ENCODE measurements at regions not wholly inside any gene's neighbourhood (a gene's known extent, or its start where the extent isn't known, plus 50 kb on each side); places are given as distances from the start of the nearest gene placed in this dataset.
A peak's percentile ranks its signal among the peaks of the same experiment; 100 is the strongest.

DNA sequence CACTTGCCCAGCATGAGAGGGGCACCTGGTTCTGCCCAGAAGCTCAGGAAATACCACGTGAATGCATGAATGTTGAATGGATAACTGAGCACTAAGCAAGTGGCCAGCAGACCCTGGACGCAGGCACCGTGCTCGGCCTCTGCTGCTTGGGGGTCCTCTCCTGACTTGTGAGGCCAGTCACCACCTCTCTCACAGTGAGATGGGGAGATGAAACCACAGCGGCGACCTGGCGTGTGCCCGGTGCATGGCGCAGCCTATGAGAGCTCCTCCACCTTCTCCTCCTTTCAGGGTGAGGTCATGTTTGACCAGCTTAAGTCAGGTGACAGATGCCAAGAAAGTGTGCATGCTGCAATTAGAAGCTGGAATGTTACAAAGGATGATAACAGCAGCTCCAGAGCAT is 75.5 kb downstream of the HMX1 start:
- Histone ChIP-seq H3K36me3 (replicated peaks in 1 of 2; ENCODE audit: control insufficient read depth in 2 of 2, insufficient read depth in 2 of 2, low read length in 2 of 2) (no peaks in the 10 kb centered on the region), H3K4me2 (ENCODE audit: insufficient read depth, low read length, poor library complexity, severe bottlenecking) (no peak overlapping the region)
- WGBS, 2 donors (ENCODE audit: extremely low coverage in 2 of 2, insufficient read length in 2 of 2, insufficient replicate concordance in 1 of 2), result no CpG with 5 or more reads among the region's 9 CpGs

DNA sequence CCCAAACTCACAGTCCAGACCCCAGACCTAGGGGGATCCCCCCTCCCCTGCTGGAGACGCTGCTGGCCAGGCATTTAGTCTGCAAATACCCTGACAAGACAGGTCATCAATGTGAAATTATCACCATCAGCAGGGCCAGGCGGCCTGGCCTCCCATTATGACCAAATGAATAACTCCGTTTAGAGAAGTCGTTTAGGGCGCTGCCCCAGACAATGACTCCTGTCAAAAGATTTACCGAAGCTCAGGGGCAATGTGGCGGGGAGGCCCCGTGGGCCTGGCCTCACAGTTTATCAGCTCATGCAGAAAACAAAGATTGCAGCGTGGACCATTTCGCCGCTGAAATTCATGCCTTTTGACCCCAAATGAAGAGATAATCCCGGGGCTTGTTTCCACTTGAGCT is 76.5 kb downstream of the HMX1 start:
- no CpG with 5 or more reads among the region's 12 CpGs for WGBS, 2 donors (ENCODE audit: extremely low coverage in 2 of 2, insufficient read length in 2 of 2, insufficient replicate concordance in 1 of 2)
- H2BK15ac ChIP-seq (ENCODE audit: low read length), result no peak overlapping the region

More for the DNA sequence above, 75.5 kb downstream of the HMX1 start:
- H2BK15ac ChIP-seq (ENCODE audit: low read length), result no peak overlapping the region
- no peaks in the 10 kb centered on the region for H3K79me1 ChIP-seq (ENCODE audit: low read depth, low read length)
- no peak overlapping the region for H2BK12ac ChIP-seq (ENCODE audit: low read length)
- H3K23ac ChIP-seq (ENCODE audit: low read depth, low read length, poor library complexity), result no peak overlapping the region
- H3K9ac ChIP-seq (ENCODE audit: low read depth, low read length, poor library complexity), result no peak overlapping the region
- H3K9me3 ChIP-seq (replicated peaks in 1 of 2; ENCODE audit: control insufficient read depth in 2 of 2, insufficient read depth in 1 of 2, low read depth in 1 of 2, low read length in 2 of 2), result peaks cover 0 to 5% of the 10 kb centered on the region in 2 donors
- H4K8ac ChIP-seq (ENCODE audit: low read depth, low read length), result no peak overlapping the region
- no peak overlapping the region for H2AK5ac ChIP-seq (ENCODE audit: low read depth, low read length)
- H3K18ac ChIP-seq (ENCODE audit: low read length), result no peak overlapping the region
- H4K91ac ChIP-seq (ENCODE audit: low read depth, low read length, poor library complexity), result no peak overlapping the region
- DNase-seq (ENCODE audit: low spot score), result no peak
- no peak overlapping the region for H2BK5ac ChIP-seq (ENCODE audit: low read length)
- no peak overlapping the region for H2AFZ ChIP-seq (ENCODE audit: low read length)
- H3K4me3 ChIP-seq (ENCODE audit: low read length in 2 of 2), result no peak overlapping the region
- no peak overlapping the region for H3K14ac ChIP-seq (ENCODE audit: low read length)
- peaks cover 0 to 3% (median 0%) of the 10 kb centered on the region in 3 experiments for H3K27me3 ChIP-seq (ENCODE audit: control insufficient read depth in 3 of 3, insufficient read depth in 3 of 3, low read depth in 1 of 3, low read length in 3 of 3)
- no peak overlapping the region for H3K27ac ChIP-seq (replicated peaks; ENCODE audit: low read length)
- H3K4ac ChIP-seq (ENCODE audit: low read length), result no peak overlapping the region
- H2BK120ac ChIP-seq (ENCODE audit: low read depth, low read length), result no peak overlapping the region
- peaks cover 0 to 9% of the 10 kb centered on the region in 2 donors for H3K4me1 ChIP-seq (ENCODE audit: control insufficient read depth in 2 of 2, insufficient read depth in 1 of 2, low read depth in 1 of 2, low read length in 2 of 2)

DNA sequence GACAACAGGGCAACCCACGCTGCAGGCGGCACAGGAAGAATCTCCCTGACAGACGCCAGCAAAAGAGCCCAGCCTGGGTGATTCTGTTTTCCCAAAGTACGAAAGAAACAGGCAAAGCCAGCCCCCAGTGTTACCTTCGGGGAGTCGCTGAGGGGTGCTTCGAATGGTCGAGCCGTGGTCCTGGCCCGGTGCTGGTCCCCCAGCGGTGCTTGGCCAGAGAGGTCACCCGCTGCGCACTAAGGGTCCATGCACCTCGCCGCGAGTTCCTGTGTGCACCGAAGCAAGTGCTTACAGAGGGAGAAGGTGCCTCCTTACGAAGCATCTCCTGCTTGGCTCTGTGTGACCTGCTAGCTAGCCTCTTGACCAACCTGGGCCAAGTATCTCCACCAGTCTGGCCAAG is 77.1 kb downstream of the HMX1 start:
- peaks cover 3% of the 10 kb centered on the region for H3K79me1 ChIP-seq (ENCODE audit: low read depth, low read length)
- WGBS, 2 donors (ENCODE audit: extremely low coverage in 2 of 2, insufficient read length in 2 of 2, insufficient replicate concordance in 1 of 2), result no CpG with 5 or more reads among the region's 18 CpGs
- H3K27me3 ChIP-seq (ENCODE audit: control insufficient read depth in 3 of 3, insufficient read depth in 3 of 3, low read depth in 1 of 3, low read length in 3 of 3), result peaks cover 0 to 3% (median 0%) of the 10 kb centered on the region in 3 experiments

More for the DNA sequence above, 76.5 kb downstream of the HMX1 start:
- Histone ChIP-seq H3K4ac (ENCODE audit: low read length) (no peak overlapping the region), H3K79me1 (ENCODE audit: low read depth, low read length) (peaks cover 3% of the 10 kb centered on the region), H3K9ac (ENCODE audit: low read depth, low read length, poor library complexity) (no peak overlapping the region), H3K14ac (ENCODE audit: low read length) (no peak overlapping the region), H2BK12ac (ENCODE audit: low read length) (no peak overlapping the region), H3K4me3 (ENCODE audit: low read length in 2 of 2) (no peak overlapping the region), H2BK5ac (ENCODE audit: low read length) (no peak overlapping the region), H3K27me3 (ENCODE audit: control insufficient read depth in 3 of 3, insufficient read depth in 3 of 3, low read depth in 1 of 3, low read length in 3 of 3) (peaks cover 0 to 3% (median 0%) of the 10 kb centered on the region in 3 experiments), H3K18ac (ENCODE audit: low read length) (no peak overlapping the region), H4K91ac (ENCODE audit: low read depth, low read length, poor library complexity) (no peak overlapping the region), H3K4me2 (ENCODE audit: insufficient read depth, low read length, poor library complexity, severe bottlenecking) (no peak overlapping the region), H3K36me3 (replicated peaks in 1 of 2; ENCODE audit: control insufficient read depth in 2 of 2, insufficient read depth in 2 of 2, low read length in 2 of 2) (no peaks in the 10 kb centered on the region), H3K23ac (ENCODE audit: low read depth, low read length, poor library complexity) (no peak overlapping the region), H4K8ac (ENCODE audit: low read depth, low read length) (no peak overlapping the region), H3K27ac (replicated peaks; ENCODE audit: low read length) (no peak overlapping the region), H3K4me1 (ENCODE audit: control insufficient read depth in 2 of 2, insufficient read depth in 1 of 2, low read depth in 1 of 2, low read length in 2 of 2) (peaks cover 0 to 10% of the 10 kb centered on the region in 2 donors), H2AFZ (ENCODE audit: low read length) (no peak overlapping the region), H2BK120ac (ENCODE audit: low read depth, low read length) (no peak overlapping the region), H3K9me3 (replicated peaks in 1 of 2; ENCODE audit: control insufficient read depth in 2 of 2, insufficient read depth in 1 of 2, low read depth in 1 of 2, low read length in 2 of 2) (peaks cover 0 to 9% of the 10 kb centered on the region in 2 donors), H2AK5ac (ENCODE audit: low read depth, low read length) (peak overlapping the region; percentile 36)
- DNase-seq (ENCODE audit: low spot score), result peak; percentile 15

GRCh38 chr4:8793571-8794160 is 78.0 kb downstream of the HMX1 start:
- no CpG with 5 or more reads among the region's 11 CpGs for WGBS, 2 donors (ENCODE audit: extremely low coverage in 2 of 2, insufficient read length in 2 of 2, insufficient replicate concordance in 1 of 2)
- Histone ChIP-seq H4K8ac (ENCODE audit: low read depth, low read length) (no peak overlapping the region), H2AK5ac (ENCODE audit: low read depth, low read length) (peak overlapping the region; percentile 31), H3K9me3 (replicated peaks in 1 of 2; ENCODE audit: control insufficient read depth in 2 of 2, insufficient read depth in 1 of 2, low read depth in 1 of 2, low read length in 2 of 2) (peaks cover 0 to 9% of the 10 kb centered on the region in 2 donors), H2BK5ac (ENCODE audit: low read length) (no peak overlapping the region), H3K18ac (ENCODE audit: low read length) (peak overlapping the region; percentile 66), H3K4me3 (ENCODE audit: low read length in 2 of 2) (no peak overlapping the region), H3K14ac (ENCODE audit: low read length) (peak overlapping the region; percentile 76), H3K4ac (ENCODE audit: low read length) (no peak overlapping the region), H3K36me3 (replicated peaks in 1 of 2; ENCODE audit: control insufficient read depth in 2 of 2, insufficient read depth in 2 of 2, low read length in 2 of 2) (no peaks in the 10 kb centered on the region), H3K9ac (ENCODE audit: low read depth, low read length, poor library complexity) (no peak overlapping the region), H2BK120ac (ENCODE audit: low read depth, low read length) (no peak overlapping the region), H2BK12ac (ENCODE audit: low read length) (no peak overlapping the region), H4K91ac (ENCODE audit: low read depth, low read length, poor library complexity) (no peak overlapping the region), H3K4me1 (ENCODE audit: control insufficient read depth in 2 of 2, insufficient read depth in 1 of 2, low read depth in 1 of 2, low read length in 2 of 2) (peaks cover 0 to 10% of the 10 kb centered on the region in 2 donors), H2AFZ (ENCODE audit: low read length) (no peak overlapping the region), H3K79me1 (ENCODE audit: low read depth, low read length) (peaks cover 3% of the 10 kb centered on the region), H2BK15ac (ENCODE audit: low read length) (no peak overlapping the region), H3K4me2 (ENCODE audit: insufficient read depth, low read length, poor library complexity, severe bottlenecking) (no peak overlapping the region), H3K23ac (ENCODE audit: low read depth, low read length, poor library complexity) (no peak overlapping the region), H3K27ac (replicated peaks; ENCODE audit: low read length) (no peak overlapping the region), H3K27me3 (ENCODE audit: control insufficient read depth in 3 of 3, insufficient read depth in 3 of 3, low read depth in 1 of 3, low read length in 3 of 3) (peaks cover 0 to 3% (median under 1%) of the 10 kb centered on the region in 3 experiments)
- no peak for DNase-seq (ENCODE audit: low spot score)

More for the DNA sequence above, 77.1 kb downstream of the HMX1 start:
- no peak overlapping the region for H3K23ac ChIP-seq (ENCODE audit: low read depth, low read length, poor library complexity)
- no peak overlapping the region for H2BK5ac ChIP-seq (ENCODE audit: low read length)
- H3K4me1 ChIP-seq (ENCODE audit: control insufficient read depth in 2 of 2, insufficient read depth in 1 of 2, low read depth in 1 of 2, low read length in 2 of 2), result peaks cover 0 to 10% of the 10 kb centered on the region in 2 donors
- DNase-seq (ENCODE audit: low spot score), result no peak
- no peak overlapping the region for H3K4ac ChIP-seq (ENCODE audit: low read length)
- no peak overlapping the region for H3K9ac ChIP-seq (ENCODE audit: low read depth, low read length, poor library complexity)
- peak overlapping the region; percentile 36 for H2AK5ac ChIP-seq (ENCODE audit: low read depth, low read length)
- no peak overlapping the region for H2BK120ac ChIP-seq (ENCODE audit: low read depth, low read length)
- H3K4me2 ChIP-seq (ENCODE audit: insufficient read depth, low read length, poor library complexity, severe bottlenecking), result no peak overlapping the region
- no peak overlapping the region for H3K18ac ChIP-seq (ENCODE audit: low read length)
- H3K27ac ChIP-seq (replicated peaks; ENCODE audit: low read length), result no peak overlapping the region
- H2AFZ ChIP-seq (ENCODE audit: low read length), result no peak overlapping the region
- H3K36me3 ChIP-seq (replicated peaks in 1 of 2; ENCODE audit: control insufficient read depth in 2 of 2, insufficient read depth in 2 of 2, low read length in 2 of 2), result no peaks in the 10 kb centered on the region
- H3K9me3 ChIP-seq (replicated peaks in 1 of 2; ENCODE audit: control insufficient read depth in 2 of 2, insufficient read depth in 1 of 2, low read depth in 1 of 2, low read length in 2 of 2), result peaks cover 0 to 9% of the 10 kb centered on the region in 2 donors
- H3K14ac ChIP-seq (ENCODE audit: low read length), result no peak overlapping the region
- H2BK15ac ChIP-seq (ENCODE audit: low read length), result no peak overlapping the region
- no peak overlapping the region for H2BK12ac ChIP-seq (ENCODE audit: low read length)
- H4K8ac ChIP-seq (ENCODE audit: low read depth, low read length), result no peak overlapping the region
- no peak overlapping the region for H4K91ac ChIP-seq (ENCODE audit: low read depth, low read length, poor library complexity)
- H3K4me3 ChIP-seq (ENCODE audit: low read length in 2 of 2), result no peak overlapping the region

All from neuronal stem cell (in vitro differentiated cells).